WTC11 (cell line): ENCODE measurements at regions not wholly inside any gene's neighbourhood (a gene's known extent, or its start where the extent isn't known, plus 50 kb on each side); places are given as distances from the start of the nearest gene placed in this dataset.

ENCODE experiments used
- ATAC-seq: fragments of 200-7000 bp; cut with Tn5 transposase; 2 replicates; pipeline ENCODE4 v1.10.0; 2021; ENCODE audit warnings: mild to moderate bottlenecking, moderate library complexity
- CTCF ChIA-PET: fragments of 300-600 bp; sonication (Branson Sonifier 250); formaldehyde crosslinking; loops from one replicate; lab custom pipeline; 2021; ENCODE audit warnings: antibody characterized with exemption; lab: Charles Lee
- POLR2A ChIA-PET: fragments of 350-600 bp; sonication (Branson Sonifier 250); formaldehyde crosslinking; loops from one replicate; lab custom pipeline; 2021; ENCODE audit warnings: antibody characterized with exemption; lab: Charles Lee
- DNase-seq: peaks from one replicate; pipeline ENCODE4 v3.0.0; 2021; ENCODE audit warnings: low spot score
- H3K27ac Mint-ChIP-seq: 2 replicates; pipeline ENCODE4 v1.8.0; 2021; ENCODE audit warnings: mixed read lengths
- H3K27me3 Mint-ChIP-seq: 2 replicates; pipeline ENCODE4 v1.8.0; 2021; ENCODE audit warnings: low read depth, mild to moderate bottlenecking, moderate library complexity, mixed read lengths
- H3K36me3 Mint-ChIP-seq: 2 replicates; pipeline ENCODE4 v1.8.0; 2021; ENCODE audit warnings: mixed read lengths
- H3K4me1 Mint-ChIP-seq: 2 replicates; pipeline ENCODE4 v1.8.0; 2022; ENCODE audit warnings: mixed read lengths
- H3K4me3 Mint-ChIP-seq: 2 replicates; pipeline ENCODE4 v1.8.0; 2021; ENCODE audit warnings: mild to moderate bottlenecking, moderate library complexity, mixed read lengths
- H3K9me3 Mint-ChIP-seq: 2 replicates; pipeline ENCODE4 v1.8.0; 2021; ENCODE audit warnings: mixed read lengths
- CBFB ChIP-seq: sonication (generic); formaldehyde crosslinking; IDR thresholded peaks from 2 replicates; pipeline ENCODE4 v1.8.1; 2022; ENCODE audit warnings: mild to moderate bottlenecking, low read depth, missing genetic modification reagents
- ESRRA ChIP-seq: sonication (generic); formaldehyde crosslinking; IDR thresholded peaks from 2 replicates; pipeline ENCODE4 v1.8.1; 2022; ENCODE audit warnings: mild to moderate bottlenecking, missing genetic modification reagents, borderline replicate concordance
- GRHL2 ChIP-seq: fragments of 250-450 bp; sonication (Bioruptor Pico); IDR thresholded peaks from 2 replicates; pipeline ENCODE4 v1.8.0; 2022; ENCODE audit warnings: mild to moderate bottlenecking, moderate library complexity; ENCODE audit not compliant: insufficient replicate concordance, severe bottlenecking
- NFE2L1 ChIP-seq: sonication (generic); formaldehyde crosslinking; IDR thresholded peaks from 2 replicates; pipeline ENCODE4 v1.8.1; 2023; ENCODE audit warnings: missing genetic modification reagents
- OVOL2 ChIP-seq: fragments of 250-450 bp; sonication (Bioruptor Pico); IDR thresholded peaks from 2 replicates; pipeline ENCODE4 v1.9.0; 2021; ENCODE audit warnings: mild to moderate bottlenecking, borderline replicate concordance
- SMAD3 ChIP-seq: sonication (generic); formaldehyde crosslinking; IDR thresholded peaks from 2 replicates; pipeline ENCODE4 v1.8.0; 2022; ENCODE audit warnings: missing genetic modification reagents, mild to moderate bottlenecking, borderline replicate concordance
- SOX15 ChIP-seq: fragments of 250-450 bp; sonication (Bioruptor Pico); IDR thresholded peaks from 2 replicates; pipeline ENCODE4 v1.9.0; 2021; ENCODE audit warnings: mild to moderate bottlenecking
- TF ChIP-seq, protein P1 (sequence below): sonication (generic); formaldehyde crosslinking; conservative IDR thresholded peaks from 2 replicates; pipeline ENCODE4 v1.8.1; 2023; ENCODE audit warnings: mild to moderate bottlenecking, low read depth, missing genetic modification reagents, moderate library complexity
- TF ChIP-seq, protein P2 (sequence below): sonication (generic); formaldehyde crosslinking; IDR thresholded peaks from 2 replicates; pipeline ENCODE4 v1.8.0; 2023; ENCODE audit warnings: mild to moderate bottlenecking, missing genetic modification reagents
- TF ChIP-seq, protein P3 (sequence below): fragments of 250-450 bp; sonication (Bioruptor Pico); IDR thresholded peaks from 2 replicates; pipeline ENCODE4 v1.9.0; 2021; ENCODE audit warnings: mild to moderate bottlenecking, borderline replicate concordance
- TF ChIP-seq, protein P4 (sequence below): sonication (generic); formaldehyde crosslinking; IDR thresholded peaks from 2 replicates; pipeline ENCODE4 v1.8.0; 2022; ENCODE audit warnings: mild to moderate bottlenecking, missing genetic modification reagents
- TF ChIP-seq, protein P5 (sequence below): sonication (generic); formaldehyde crosslinking; IDR thresholded peaks from 2 replicates; pipeline ENCODE4 v1.8.0; 2022; ENCODE audit warnings: mild to moderate bottlenecking, missing genetic modification reagents
- TF ChIP-seq, protein P6 (sequence below): sonication (generic); formaldehyde crosslinking; IDR thresholded peaks from 2 replicates; pipeline ENCODE4 v1.8.1; 2023; ENCODE audit warnings: mild to moderate bottlenecking, missing genetic modification reagents, moderate library complexity
- TF ChIP-seq, protein P7 (sequence below): sonication (generic); formaldehyde crosslinking; IDR thresholded peaks from 2 replicates; pipeline ENCODE4 v1.8.1; 2022; ENCODE audit warnings: mild to moderate bottlenecking, missing genetic modification reagents, moderate library complexity, borderline replicate concordance

DNA sequence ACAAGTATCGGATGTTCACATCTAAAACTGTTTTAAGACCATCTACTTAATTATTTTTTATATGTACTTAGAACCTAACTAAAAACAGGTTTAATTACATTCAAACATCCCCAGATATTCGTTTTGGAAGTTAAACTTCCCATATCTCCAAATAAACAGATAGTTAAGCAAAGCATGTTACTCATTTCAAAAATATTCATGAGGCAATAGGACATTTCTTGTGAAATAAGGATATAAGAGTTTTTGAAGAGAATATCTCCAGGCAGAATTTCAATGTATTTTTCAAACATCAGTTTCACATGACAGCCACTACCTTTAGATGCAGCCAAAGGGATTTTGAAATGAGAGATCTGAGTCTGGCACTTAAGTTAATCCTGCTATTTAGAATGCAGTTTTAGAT, 697.5 kb downstream of the SLITRK1 start (continued):
- TF ChIP-seq, protein P1, sequence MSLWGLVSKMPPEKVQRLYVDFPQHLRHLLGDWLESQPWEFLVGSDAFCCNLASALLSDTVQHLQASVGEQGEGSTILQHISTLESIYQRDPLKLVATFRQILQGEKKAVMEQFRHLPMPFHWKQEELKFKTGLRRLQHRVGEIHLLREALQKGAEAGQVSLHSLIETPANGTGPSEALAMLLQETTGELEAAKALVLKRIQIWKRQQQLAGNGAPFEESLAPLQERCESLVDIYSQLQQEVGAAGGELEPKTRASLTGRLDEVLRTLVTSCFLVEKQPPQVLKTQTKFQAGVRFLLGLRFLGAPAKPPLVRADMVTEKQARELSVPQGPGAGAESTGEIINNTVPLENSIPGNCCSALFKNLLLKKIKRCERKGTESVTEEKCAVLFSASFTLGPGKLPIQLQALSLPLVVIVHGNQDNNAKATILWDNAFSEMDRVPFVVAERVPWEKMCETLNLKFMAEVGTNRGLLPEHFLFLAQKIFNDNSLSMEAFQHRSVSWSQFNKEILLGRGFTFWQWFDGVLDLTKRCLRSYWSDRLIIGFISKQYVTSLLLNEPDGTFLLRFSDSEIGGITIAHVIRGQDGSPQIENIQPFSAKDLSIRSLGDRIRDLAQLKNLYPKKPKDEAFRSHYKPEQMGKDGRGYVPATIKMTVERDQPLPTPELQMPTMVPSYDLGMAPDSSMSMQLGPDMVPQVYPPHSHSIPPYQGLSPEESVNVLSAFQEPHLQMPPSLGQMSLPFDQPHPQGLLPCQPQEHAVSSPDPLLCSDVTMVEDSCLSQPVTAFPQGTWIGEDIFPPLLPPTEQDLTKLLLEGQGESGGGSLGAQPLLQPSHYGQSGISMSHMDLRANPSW (CRISPR knock-in tag) = no peak
- TF ChIP-seq, protein P2, sequence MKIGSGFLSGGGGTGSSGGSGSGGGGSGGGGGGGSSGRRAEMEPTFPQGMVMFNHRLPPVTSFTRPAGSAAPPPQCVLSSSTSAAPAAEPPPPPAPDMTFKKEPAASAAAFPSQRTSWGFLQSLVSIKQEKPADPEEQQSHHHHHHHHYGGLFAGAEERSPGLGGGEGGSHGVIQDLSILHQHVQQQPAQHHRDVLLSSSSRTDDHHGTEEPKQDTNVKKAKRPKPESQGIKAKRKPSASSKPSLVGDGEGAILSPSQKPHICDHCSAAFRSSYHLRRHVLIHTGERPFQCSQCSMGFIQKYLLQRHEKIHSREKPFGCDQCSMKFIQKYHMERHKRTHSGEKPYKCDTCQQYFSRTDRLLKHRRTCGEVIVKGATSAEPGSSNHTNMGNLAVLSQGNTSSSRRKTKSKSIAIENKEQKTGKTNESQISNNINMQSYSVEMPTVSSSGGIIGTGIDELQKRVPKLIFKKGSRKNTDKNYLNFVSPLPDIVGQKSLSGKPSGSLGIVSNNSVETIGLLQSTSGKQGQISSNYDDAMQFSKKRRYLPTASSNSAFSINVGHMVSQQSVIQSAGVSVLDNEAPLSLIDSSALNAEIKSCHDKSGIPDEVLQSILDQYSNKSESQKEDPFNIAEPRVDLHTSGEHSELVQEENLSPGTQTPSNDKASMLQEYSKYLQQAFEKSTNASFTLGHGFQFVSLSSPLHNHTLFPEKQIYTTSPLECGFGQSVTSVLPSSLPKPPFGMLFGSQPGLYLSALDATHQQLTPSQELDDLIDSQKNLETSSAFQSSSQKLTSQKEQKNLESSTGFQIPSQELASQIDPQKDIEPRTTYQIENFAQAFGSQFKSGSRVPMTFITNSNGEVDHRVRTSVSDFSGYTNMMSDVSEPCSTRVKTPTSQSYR = no peak
- no peak for TF ChIP-seq GRHL2 (CRISPR knock-in tag)
- TF ChIP-seq, protein P3, sequence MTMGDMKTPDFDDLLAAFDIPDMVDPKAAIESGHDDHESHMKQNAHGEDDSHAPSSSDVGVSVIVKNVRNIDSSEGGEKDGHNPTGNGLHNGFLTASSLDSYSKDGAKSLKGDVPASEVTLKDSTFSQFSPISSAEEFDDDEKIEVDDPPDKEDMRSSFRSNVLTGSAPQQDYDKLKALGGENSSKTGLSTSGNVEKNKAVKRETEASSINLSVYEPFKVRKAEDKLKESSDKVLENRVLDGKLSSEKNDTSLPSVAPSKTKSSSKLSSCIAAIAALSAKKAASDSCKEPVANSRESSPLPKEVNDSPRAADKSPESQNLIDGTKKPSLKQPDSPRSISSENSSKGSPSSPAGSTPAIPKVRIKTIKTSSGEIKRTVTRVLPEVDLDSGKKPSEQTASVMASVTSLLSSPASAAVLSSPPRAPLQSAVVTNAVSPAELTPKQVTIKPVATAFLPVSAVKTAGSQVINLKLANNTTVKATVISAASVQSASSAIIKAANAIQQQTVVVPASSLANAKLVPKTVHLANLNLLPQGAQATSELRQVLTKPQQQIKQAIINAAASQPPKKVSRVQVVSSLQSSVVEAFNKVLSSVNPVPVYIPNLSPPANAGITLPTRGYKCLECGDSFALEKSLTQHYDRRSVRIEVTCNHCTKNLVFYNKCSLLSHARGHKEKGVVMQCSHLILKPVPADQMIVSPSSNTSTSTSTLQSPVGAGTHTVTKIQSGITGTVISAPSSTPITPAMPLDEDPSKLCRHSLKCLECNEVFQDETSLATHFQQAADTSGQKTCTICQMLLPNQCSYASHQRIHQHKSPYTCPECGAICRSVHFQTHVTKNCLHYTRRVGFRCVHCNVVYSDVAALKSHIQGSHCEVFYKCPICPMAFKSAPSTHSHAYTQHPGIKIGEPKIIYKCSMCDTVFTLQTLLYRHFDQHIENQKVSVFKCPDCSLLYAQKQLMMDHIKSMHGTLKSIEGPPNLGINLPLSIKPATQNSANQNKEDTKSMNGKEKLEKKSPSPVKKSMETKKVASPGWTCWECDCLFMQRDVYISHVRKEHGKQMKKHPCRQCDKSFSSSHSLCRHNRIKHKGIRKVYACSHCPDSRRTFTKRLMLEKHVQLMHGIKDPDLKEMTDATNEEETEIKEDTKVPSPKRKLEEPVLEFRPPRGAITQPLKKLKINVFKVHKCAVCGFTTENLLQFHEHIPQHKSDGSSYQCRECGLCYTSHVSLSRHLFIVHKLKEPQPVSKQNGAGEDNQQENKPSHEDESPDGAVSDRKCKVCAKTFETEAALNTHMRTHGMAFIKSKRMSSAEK (CRISPR knock-in tag) = no peak
- no peak for TF ChIP-seq NFE2L1 (CRISPR knock-in tag)
- TF ChIP-seq, protein P4, sequence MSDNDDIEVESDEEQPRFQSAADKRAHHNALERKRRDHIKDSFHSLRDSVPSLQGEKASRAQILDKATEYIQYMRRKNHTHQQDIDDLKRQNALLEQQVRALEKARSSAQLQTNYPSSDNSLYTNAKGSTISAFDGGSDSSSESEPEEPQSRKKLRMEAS (CRISPR knock-in tag) = no peak
- no peak for TF ChIP-seq ESRRA (CRISPR knock-in tag)
- TF ChIP-seq SMAD3 = no peak
- TF ChIP-seq SOX15 = no peak

DNA sequence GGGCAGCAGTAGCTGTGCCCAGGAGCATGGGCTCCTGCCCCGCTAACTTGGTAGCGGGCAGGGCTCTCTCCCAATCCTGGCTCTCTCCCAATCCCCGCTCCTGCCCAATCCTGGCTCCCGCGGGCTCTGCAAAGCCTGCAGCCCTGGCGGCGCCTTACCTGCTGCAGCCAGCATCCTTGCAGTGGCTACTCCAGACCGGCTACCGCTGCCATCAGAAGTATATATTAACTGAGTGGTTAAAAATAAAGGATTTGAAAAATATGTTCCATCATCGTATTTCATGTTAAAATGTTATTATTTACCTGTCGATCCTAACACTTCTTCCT, 698.2 kb downstream of the SLITRK1 start:
- Mint-ChIP-seq H3K27ac (no peak overlapping the region), H3K27me3 (no peaks in the 10 kb centered on the region), H3K4me3 (no peak overlapping the region), H3K4me1 (no peaks in the 10 kb centered on the region), H3K9me3 (peaks cover 27% of the 10 kb centered on the region), H3K36me3 (peaks cover 14% of the 10 kb centered on the region)
- DNase-seq (no peak), ATAC-seq (peak; percentile 63)
- TF ChIP-seq, protein P5, sequence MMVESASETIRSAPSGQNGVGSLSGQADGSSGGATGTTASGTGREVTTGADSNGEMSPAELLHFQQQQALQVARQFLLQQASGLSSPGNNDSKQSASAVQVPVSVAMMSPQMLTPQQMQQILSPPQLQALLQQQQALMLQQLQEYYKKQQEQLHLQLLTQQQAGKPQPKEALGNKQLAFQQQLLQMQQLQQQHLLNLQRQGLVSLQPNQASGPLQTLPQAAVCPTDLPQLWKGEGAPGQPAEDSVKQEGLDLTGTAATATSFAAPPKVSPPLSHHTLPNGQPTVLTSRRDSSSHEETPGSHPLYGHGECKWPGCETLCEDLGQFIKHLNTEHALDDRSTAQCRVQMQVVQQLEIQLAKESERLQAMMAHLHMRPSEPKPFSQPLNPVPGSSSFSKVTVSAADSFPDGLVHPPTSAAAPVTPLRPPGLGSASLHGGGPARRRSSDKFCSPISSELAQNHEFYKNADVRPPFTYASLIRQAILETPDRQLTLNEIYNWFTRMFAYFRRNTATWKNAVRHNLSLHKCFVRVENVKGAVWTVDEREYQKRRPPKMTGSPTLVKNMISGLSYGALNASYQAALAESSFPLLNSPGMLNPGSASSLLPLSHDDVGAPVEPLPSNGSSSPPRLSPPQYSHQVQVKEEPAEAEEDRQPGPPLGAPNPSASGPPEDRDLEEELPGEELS = no peak
- TF ChIP-seq CBFB (CRISPR knock-in tag) = no peak
- TF ChIP-seq, protein P6, sequence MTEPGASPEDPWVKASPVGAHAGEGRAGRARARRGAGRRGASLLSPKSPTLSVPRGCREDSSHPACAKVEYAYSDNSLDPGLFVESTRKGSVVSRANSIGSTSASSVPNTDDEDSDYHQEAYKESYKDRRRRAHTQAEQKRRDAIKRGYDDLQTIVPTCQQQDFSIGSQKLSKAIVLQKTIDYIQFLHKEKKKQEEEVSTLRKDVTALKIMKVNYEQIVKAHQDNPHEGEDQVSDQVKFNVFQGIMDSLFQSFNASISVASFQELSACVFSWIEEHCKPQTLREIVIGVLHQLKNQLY (CRISPR knock-in tag) = no peak
- TF ChIP-seq OVOL2 (CRISPR knock-in tag) = no peak
- TF ChIP-seq, protein P7, sequence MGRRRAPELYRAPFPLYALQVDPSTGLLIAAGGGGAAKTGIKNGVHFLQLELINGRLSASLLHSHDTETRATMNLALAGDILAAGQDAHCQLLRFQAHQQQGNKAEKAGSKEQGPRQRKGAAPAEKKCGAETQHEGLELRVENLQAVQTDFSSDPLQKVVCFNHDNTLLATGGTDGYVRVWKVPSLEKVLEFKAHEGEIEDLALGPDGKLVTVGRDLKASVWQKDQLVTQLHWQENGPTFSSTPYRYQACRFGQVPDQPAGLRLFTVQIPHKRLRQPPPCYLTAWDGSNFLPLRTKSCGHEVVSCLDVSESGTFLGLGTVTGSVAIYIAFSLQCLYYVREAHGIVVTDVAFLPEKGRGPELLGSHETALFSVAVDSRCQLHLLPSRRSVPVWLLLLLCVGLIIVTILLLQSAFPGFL (CRISPR knock-in tag) = no peak
- POLR2A ChIA-PET = no interaction called here
- CTCF ChIA-PET = no interaction called here
